A549 (cell line): ENCODE measurements at regions not wholly inside any gene's neighbourhood (a gene's known extent, or its start where the extent isn't known, plus 50 kb on each side); places are given as distances from the start of the nearest gene placed in this dataset.

ENCODE experiments used
- CHD4 ChIP-seq: fragments of 200-600 bp; sonication (generic); IDR thresholded peaks from 2 replicates; pipeline ENCODE4 v1.6.1; 2016; ENCODE audit warnings: antibody characterized with exemption, mild to moderate bottlenecking, borderline replicate concordance
- HMGXB4 ChIP-seq: fragments of 250-450 bp; sonication (Bioruptor Pico); IDR thresholded peaks from 2 replicates; pipeline ENCODE4 v1.5.0; 2021; ENCODE audit warnings: mild to moderate bottlenecking, moderate library complexity, borderline replicate concordance
- POLR2A ChIP-seq: IDR thresholded peaks from 2 replicates; pipeline ENCODE4 v1.6.1; 2012; ENCODE audit warnings: mild to moderate bottlenecking, low read length
- ZC3H11A ChIP-seq: fragments of 450-650 bp; IDR thresholded peaks from 2 replicates; pipeline ENCODE4 v1.6.1; 2014; ENCODE audit warnings: antibody characterized with exemption, mild to moderate bottlenecking
- TF ChIP-seq, protein P1 (sequence below): fragments of >200 bp; sonication (Bioruptor Twin); formaldehyde crosslinking; IDR thresholded peaks from 3 replicates; pipeline ENCODE4 v1.5.1; 2016

DNA sequence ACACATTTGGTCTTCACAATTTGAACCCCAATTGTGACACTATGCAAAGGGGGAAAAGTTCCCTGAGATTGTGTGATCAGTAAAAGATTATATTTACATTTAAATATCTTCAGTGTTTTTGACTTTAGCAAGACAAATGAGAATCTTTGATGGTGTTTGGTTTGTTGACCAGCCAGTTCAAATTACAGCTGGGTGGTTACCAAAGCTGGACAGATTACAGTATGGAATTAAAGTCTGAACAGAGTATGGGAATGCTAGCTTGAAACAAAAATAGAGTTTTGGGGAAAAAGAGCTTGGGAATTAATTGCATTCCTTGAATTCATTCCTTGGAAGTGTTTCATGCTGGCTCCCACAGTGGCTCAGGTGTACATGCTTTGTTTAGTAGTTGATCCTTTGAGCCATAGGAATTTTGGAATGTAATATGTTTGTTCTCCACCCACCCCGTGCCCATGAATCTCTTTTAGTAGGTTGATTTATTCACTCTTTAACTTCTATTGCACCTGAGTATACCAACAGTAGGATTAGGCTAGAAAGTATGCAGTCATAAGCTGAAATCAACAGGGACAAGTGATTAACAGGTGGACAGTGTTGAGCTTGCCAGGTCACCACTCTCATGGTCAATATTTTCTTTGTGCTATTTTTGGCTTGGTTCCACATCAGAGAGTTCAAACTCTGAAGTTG, 81.1 kb upstream of the HELT start:
- TF ChIP-seq POLR2A (no peak), ZC3H11A (no peak), HMGXB4 (CRISPR knock-in tag) (no peak), CHD4 (no peak)
- TF ChIP-seq, protein P1, sequence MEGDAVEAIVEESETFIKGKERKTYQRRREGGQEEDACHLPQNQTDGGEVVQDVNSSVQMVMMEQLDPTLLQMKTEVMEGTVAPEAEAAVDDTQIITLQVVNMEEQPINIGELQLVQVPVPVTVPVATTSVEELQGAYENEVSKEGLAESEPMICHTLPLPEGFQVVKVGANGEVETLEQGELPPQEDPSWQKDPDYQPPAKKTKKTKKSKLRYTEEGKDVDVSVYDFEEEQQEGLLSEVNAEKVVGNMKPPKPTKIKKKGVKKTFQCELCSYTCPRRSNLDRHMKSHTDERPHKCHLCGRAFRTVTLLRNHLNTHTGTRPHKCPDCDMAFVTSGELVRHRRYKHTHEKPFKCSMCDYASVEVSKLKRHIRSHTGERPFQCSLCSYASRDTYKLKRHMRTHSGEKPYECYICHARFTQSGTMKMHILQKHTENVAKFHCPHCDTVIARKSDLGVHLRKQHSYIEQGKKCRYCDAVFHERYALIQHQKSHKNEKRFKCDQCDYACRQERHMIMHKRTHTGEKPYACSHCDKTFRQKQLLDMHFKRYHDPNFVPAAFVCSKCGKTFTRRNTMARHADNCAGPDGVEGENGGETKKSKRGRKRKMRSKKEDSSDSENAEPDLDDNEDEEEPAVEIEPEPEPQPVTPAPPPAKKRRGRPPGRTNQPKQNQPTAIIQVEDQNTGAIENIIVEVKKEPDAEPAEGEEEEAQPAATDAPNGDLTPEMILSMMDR = no peak
